Transverse colon (tissue), 3 donors: ENCODE measurements at regions not wholly inside any gene's neighbourhood (a gene's known extent, or its start where the extent isn't known, plus 50 kb on each side); places are given as distances from the start of the nearest gene placed in this dataset.

ENCODE experiments used
- POLR2A ChIP-seq: fragments of 450-650 bp; IDR thresholded peaks from one replicate; pipeline ENCODE4 v1.6.1; 2016; ENCODE audit warnings: antibody characterized with exemption, mild to moderate bottlenecking, moderate library complexity
- TF ChIP-seq, protein P1 (sequence below), 5 experiments: fragments of 200-600 bp in 3 of 5; fragments of 450-650 bp in 2 of 5; sonication (generic) in 3 of 5; IDR thresholded peaks; 1 replicate in 2 of 5; 2 replicates in 3 of 5; pipeline ENCODE4 v1.5.1; 2016 to 2017; ENCODE audit warnings: antibody characterized with exemption in 5 of 5, inconsistent platforms in 3 of 5, mild to moderate bottlenecking in 2 of 5, moderate library complexity in 1 of 5

DNA sequence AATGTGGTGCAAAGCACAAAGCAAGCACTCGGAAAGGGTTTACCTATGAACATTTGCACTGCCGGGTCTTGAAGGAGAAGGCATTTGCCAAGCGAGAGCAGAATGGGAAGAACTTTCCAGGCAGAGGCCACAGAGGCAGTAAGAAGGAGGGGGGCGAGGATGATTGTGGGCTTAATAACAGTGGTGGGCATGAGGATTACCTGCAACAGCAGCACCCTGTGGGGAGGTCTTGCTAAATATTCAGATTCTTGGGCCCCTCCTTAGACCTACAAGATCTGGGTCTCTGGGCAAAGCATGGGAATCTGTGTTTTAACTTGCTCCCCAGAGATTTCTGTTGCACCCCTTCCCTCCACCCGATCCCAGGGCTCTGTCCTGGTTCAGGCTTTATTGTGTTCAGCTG lies 75.1 kb upstream of the ZBED5 start:
- TF ChIP-seq, protein P1, sequence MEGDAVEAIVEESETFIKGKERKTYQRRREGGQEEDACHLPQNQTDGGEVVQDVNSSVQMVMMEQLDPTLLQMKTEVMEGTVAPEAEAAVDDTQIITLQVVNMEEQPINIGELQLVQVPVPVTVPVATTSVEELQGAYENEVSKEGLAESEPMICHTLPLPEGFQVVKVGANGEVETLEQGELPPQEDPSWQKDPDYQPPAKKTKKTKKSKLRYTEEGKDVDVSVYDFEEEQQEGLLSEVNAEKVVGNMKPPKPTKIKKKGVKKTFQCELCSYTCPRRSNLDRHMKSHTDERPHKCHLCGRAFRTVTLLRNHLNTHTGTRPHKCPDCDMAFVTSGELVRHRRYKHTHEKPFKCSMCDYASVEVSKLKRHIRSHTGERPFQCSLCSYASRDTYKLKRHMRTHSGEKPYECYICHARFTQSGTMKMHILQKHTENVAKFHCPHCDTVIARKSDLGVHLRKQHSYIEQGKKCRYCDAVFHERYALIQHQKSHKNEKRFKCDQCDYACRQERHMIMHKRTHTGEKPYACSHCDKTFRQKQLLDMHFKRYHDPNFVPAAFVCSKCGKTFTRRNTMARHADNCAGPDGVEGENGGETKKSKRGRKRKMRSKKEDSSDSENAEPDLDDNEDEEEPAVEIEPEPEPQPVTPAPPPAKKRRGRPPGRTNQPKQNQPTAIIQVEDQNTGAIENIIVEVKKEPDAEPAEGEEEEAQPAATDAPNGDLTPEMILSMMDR (IDR thresholded peaks at IDR 0.05): no peak
- no peak for TF ChIP-seq POLR2A
